MV-4-11 (cell line): ENCODE measurements at regions not wholly inside any gene's neighbourhood (a gene's known extent, or its start where the extent isn't known, plus 50 kb on each side); places are given as distances from the start of the nearest gene placed in this dataset.

Source experiments
- DNase-seq: peaks from one replicate; lab custom pipeline; 2025; lab: John Stamatoyannopoulos, UW

DNA sequence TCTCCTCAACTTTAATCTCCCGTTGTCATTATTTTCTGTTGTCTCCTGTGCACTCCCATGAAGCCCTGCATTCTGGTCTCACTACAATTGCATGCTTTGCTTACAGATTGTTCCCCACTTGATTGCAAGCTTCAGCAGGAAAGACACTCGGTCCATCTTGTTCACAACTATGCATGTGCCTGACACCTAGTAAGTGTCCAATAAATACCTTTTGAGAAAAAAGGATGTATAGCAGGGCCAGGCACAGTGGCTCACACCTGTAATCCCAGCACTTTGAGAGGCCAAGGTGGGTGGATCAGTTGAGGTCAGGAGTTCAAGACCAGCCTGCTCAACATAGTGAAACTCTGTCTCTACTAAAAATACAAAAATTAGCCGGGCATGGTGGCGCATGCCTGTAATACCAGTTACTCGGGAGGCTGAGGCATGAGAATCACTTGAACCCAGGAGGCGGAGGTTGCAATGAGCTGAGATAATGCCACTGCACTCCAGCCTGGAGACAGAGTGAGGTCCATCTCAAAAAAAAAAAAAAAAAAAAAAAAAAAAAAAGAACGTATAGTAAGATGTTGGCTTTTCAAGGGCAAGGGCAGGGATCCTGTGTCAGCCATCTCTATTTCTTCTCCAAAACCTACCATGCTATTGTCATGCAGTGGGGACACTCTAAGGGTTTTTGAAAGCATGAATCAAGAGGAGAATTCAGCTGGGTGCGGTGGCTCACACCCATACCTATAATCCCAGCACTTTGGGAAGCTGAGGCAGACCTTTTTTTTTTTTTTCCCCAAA is 338.3 kb downstream of the MYCN start:
- no peak for DNase-seq

DNA sequence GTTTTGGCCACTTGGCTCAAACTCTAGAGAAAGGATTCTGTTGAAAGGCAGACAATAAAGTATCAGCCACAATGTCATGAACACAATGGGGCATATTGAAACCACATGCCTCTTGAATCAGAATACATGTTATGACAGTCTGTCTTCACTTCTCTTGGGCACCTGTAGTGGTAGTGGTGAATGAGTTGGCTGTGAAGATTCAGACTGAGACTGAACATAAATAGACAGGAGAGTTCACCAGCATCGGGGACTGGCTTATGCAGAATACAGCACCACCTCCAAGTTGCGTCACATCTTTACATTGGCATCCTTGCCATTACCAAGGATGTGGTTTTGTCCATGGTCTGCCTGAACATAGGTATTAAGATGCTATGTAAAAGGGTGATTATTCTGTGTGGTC is 336.8 kb downstream of the MYCN start:
- no peak for DNase-seq

- DNase-seq = no peak
Observed at GRCh38 chr2:16275661-16276060, 335.3 kb downstream of the MYCN start.

GRCh38 chr2:16275131-16275530 is 334.8 kb downstream of the MYCN start:
- DNase-seq = no peak

GRCh38 chr2:16273111-16273510 is 332.8 kb downstream of the MYCN start:
- DNase-seq = no peak

GRCh38 chr2:16272038-16272788 is 331.9 kb downstream of the MYCN start:
- no peak for DNase-seq

DNA sequence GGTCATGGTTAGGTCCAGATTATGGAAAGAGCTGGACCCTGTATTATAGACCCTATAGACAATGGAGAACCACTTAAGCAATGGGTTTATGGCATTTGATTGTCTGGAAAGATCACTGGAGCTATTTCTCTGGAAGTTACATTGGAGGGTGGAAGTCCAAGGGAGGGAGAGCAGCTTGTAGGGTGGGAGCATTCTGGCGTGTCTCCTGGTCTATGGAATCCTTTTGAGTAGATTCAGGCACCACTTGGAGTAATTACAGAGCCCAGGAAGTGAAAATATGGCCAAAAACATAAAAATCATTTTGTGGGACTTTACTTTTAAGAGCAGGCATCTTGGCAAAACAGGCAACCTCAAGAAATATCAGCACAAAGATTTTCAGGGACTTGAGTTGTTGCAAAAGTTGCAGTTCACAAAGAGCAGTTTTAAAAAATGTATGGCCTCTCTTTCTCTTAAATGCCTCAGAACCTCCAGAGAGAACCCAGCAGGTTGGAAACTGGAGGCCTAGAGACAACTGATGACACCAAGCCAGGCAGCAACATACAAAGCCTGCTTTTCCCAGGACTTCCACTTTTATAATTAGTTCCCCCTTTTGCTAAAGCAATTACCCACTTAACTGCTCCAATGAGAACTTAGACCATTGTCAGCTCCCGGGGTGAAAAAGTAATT is 331.0 kb downstream of the MYCN start:
- peak; percentile 20 for DNase-seq

GRCh38 chr2:16270441-16270840 is 330.1 kb downstream of the MYCN start:
- DNase-seq = no peak

DNA sequence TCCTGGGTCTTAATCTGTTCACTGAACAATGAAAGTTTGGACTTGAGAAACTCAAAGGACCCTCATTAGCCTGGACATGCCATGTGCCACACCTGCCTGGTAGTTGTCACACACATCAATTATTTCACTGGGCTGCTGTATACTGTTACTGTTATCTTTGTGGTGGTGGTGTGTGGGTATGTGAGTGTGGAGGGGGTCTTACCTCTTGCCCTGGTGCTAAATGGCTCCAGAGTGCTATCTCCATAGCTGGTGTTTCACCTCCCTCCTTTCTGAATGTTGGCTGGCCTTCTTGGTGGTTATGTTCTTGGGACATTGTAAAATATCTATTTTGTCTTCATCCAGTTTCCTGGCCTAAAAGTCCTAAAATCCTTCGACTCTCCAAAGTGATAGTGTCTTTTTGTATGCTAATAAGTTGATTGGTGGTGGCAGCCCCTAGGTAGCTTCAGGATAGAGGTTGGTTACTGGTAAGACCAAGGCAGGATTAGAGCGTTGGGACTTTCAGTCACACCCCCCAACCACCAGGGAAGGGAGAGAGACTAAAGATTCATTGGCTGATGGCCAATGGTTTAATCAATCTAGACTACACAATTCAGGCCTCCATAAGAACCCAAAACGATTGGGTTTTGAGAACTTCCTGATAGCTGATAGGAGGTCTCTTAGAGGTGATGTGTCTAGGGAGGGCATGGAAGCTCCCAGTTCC is 328.1 kb downstream of the MYCN start:
- DNase-seq = no peak

- DNase-seq = no peak
Observed at GRCh38 chr2:16266571-16266970, 326.2 kb downstream of the MYCN start.

- DNase-seq = no peak
Observed at GRCh38 chr2:16264931-16265540, 324.7 kb downstream of the MYCN start.

DNA sequence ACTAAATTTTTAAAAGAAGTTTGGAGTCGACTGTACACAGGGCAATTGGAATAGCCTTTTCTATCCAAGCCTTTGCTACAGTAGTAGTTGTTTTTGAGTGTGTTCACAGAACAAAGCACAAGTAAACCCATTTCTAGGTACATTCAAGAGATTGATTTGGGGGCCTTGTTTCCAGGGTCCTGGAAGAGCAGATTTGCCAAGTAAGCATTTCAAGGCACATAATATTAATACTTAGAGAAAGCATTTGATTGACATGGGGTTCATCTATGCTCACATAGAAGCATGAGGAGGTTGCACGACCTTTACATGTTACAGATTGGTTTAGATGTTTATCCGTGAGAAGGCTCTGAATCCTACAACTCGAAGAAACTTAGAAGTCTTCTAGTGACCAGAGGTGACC is 324.1 kb downstream of the MYCN start:
- no peak for DNase-seq

DNA sequence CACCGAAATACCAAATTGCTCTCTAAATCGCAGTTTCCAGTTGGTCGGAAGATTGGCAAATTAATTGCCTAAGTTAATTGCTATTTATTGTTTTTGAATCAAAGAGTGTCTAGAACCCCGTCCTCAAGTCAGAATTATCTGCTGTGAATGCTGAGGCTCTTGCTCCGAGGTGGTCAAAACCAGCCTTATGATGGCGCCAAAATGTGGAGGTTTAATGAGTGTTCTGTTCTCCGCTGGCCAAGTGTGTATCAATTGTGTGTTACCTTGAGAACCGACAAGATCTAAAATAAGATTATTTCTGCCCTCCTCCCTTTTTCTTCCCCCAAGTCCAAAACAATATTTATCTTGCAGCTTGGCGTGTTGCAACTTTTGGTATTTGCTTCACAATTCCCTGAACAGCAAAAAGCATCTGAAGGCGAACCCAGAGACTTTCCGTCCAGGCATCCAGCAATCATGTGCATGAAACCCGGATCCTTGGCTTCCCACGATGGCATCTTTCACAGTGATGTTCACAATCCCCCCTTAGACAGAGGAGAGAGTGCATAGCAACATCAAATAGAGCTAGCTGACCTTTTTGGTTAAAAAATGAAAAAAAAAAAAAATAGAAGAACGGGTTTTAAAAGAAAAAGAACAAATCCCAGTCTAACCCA is 323.0 kb downstream of the MYCN start:
- DNase-seq = no peak

DNA sequence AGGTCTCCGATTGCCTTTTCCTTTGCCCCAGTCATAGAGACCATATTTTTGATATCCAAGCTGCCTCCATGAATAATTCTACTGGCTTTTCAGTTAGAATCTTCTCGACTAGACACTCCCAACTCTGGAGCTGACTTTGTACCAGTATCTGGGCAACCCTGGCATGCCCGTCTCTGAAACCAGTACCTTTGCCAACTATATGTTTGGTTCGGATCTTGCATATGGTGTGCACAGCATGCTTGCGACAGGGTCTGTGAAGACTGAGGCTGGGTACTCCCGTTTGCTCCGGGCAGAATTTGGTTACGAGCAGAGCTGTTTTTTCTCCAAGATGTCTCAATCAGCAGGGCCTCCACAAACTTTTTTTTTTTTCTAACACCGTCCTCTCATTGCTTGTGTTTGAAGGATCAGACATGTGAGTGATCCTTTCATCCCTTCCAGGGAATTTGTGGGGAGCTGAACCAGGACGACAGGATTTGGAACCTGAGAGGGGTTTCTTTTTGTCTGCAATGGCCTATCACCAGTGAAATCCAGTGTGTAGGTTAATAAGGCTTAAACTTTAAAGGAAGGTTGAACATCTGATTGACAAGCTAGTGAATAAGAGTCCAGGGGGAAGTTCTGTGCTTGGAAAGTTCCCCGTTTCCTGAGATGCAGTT is 322.3 kb downstream of the MYCN start:
- no peak for DNase-seq

- no peak for DNase-seq
Observed at GRCh38 chr2:16261791-16262190, 321.4 kb downstream of the MYCN start.

DNA sequence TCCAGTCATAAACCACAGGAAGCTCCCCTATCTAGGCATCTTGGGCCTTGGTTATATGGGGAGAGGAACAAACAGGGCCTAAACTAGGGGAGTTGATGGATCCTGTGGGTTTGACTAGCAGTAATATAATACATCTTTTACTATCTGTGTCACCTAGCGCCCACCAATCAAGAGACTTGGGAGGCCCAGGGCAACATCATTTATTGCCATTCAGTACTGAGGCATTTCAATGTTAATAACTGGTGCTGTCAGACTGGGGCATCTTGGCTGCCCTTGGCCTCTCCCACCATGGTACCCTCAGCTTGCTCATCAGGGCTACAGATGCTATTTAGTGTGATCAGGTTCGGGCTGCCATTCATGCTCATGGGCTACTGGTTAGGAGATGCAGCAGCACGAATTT is 320.7 kb downstream of the MYCN start:
- DNase-seq = no peak

- no peak for DNase-seq
Observed at GRCh38 chr2:16260041-16260830, 319.9 kb downstream of the MYCN start.

GRCh38 chr2:16259010-16259409 is 318.7 kb downstream of the MYCN start:
- DNase-seq = no peak

GRCh38 chr2:16258350-16258749 is 318.0 kb downstream of the MYCN start:
- no peak for DNase-seq
